Gastroesophageal sphincter (tissue), 3 donors: ENCODE measurements at regions not wholly inside any gene's neighbourhood (a gene's known extent, or its start where the extent isn't known, plus 50 kb on each side); places are given as distances from the start of the nearest gene placed in this dataset.

Experiments used
- POLR2A ChIP-seq, 2 donors: fragments of 450-650 bp; IDR thresholded peaks; one replicate each; pipeline ENCODE4 v1.6.1; 2017; ENCODE audit warnings: antibody characterized with exemption in 2 of 2, mild to moderate bottlenecking in 2 of 2, moderate library complexity in 1 of 2
- POLR2AphosphoS5 ChIP-seq: sonication (generic); formaldehyde crosslinking; IDR thresholded peaks from one replicate; pipeline ENCODE4 v1.6.1; 2017; ENCODE audit warnings: antibody characterized with exemption
- TF ChIP-seq, protein P1 (sequence below), 4 experiments: fragments of 200-600 bp in 2 of 4; fragments of 450-650 bp in 2 of 4; sonication (generic) in 1 of 4; IDR thresholded peaks; one replicate each; pipeline ENCODE4 v1.5.1; 2017 to 2019; ENCODE audit warnings: antibody characterized with exemption in 4 of 4, mild to moderate bottlenecking in 2 of 4, moderate library complexity in 2 of 4

DNA sequence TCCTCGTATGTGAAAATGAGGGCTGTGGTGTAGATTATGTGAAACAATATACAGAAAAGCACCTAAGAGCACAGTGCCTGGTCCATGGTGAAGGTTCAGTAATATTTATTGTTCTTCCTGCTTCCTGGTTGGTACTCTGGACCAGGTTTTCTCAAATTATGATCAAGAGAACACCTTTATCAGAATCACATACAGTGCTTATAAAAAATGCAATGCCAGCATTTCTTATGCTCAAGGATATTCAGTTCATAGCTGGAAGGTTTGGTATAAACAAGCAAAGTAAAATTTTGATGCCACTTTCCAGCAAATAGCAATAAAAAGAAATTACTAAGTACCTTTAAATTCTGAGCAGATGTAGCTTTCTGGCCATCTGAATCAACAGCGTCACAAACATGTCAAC is 1412.4 kb downstream of the RPA4 start:
- TF ChIP-seq, protein P1, sequence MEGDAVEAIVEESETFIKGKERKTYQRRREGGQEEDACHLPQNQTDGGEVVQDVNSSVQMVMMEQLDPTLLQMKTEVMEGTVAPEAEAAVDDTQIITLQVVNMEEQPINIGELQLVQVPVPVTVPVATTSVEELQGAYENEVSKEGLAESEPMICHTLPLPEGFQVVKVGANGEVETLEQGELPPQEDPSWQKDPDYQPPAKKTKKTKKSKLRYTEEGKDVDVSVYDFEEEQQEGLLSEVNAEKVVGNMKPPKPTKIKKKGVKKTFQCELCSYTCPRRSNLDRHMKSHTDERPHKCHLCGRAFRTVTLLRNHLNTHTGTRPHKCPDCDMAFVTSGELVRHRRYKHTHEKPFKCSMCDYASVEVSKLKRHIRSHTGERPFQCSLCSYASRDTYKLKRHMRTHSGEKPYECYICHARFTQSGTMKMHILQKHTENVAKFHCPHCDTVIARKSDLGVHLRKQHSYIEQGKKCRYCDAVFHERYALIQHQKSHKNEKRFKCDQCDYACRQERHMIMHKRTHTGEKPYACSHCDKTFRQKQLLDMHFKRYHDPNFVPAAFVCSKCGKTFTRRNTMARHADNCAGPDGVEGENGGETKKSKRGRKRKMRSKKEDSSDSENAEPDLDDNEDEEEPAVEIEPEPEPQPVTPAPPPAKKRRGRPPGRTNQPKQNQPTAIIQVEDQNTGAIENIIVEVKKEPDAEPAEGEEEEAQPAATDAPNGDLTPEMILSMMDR (IDR thresholded peaks at IDR 0.05): no peak
- no peak for TF ChIP-seq POLR2AphosphoS5
- TF ChIP-seq POLR2A (IDR thresholded peaks at IDR 0.05): no peak
